ENCODE measurements at regions not wholly inside any gene's neighbourhood (a gene's known extent, or its start where the extent isn't known, plus 50 kb on each side); places are given as distances from the start of the nearest gene placed in this dataset. TPM values are rescaled to one million over a fixed set of nuclear protein-coding genes. Genes with fewer than 3 reads are reported as not detected.

- Histone ChIP-seq H2BK15ac (replicated peaks; ENCODE audit: low read depth) (no peak overlapping the region), H3K27me3 (ENCODE audit: insufficient read depth, low read length, poor library complexity) (no peaks in the 10 kb centered on the region), H3K79me1 (ENCODE audit: low read length) (no peaks in the 10 kb centered on the region), H3K56ac (ENCODE audit: low read length) (no peak overlapping the region), H3K4me1 (ENCODE audit: control insufficient read depth, low read depth, low read length) (no peaks in the 10 kb centered on the region), H3K36me3 (ENCODE audit: control insufficient read depth, insufficient read depth, low read length) (no peaks in the 10 kb centered on the region), H2AK5ac (ENCODE audit: low read length) (no peak overlapping the region), H3K27ac (ENCODE audit: low read depth, low read length) (no peak overlapping the region), H3K4me2 (ENCODE audit: low read length) (no peak overlapping the region), H3K4me3 (ENCODE audit: low read length) (no peak overlapping the region), H3K18ac (ENCODE audit: low read length) (no peak overlapping the region), H3K79me2 (ENCODE audit: control insufficient read depth, insufficient read depth, low read length) (no peaks in the 10 kb centered on the region), H3K4ac (ENCODE audit: low read depth, low read length) (no peak overlapping the region), H2BK5ac (ENCODE audit: low read length) (no peak overlapping the region), H4K8ac (ENCODE audit: low read depth, low read length) (no peak overlapping the region), H3K9ac (ENCODE audit: low read length) (no peak overlapping the region), H3K23ac (ENCODE audit: low read length) (no peak overlapping the region), H4K5ac (ENCODE audit: low read length) (no peak overlapping the region), H2BK120ac (ENCODE audit: low read depth, low read length) (no peak overlapping the region)
- DNase-seq, result no peak
- no CpG with 5 or more reads among the region's 14 CpGs for WGBS (ENCODE audit: extremely low coverage, insufficient coverage, low lambda C conversion rate)
Observed at GRCh38 chr18:70382992-70383717, 94.3 kb downstream of the SOCS6 start.

- Histone ChIP-seq H3K4me3 (ENCODE audit: low read length) (no peak overlapping the region), H2AK5ac (ENCODE audit: low read length) (no peak overlapping the region), H3K23ac (ENCODE audit: low read length) (no peak overlapping the region), H3K79me2 (ENCODE audit: control insufficient read depth, insufficient read depth, low read length) (no peaks in the 10 kb centered on the region), H3K27ac (ENCODE audit: low read depth, low read length) (no peak overlapping the region), H2BK120ac (ENCODE audit: low read depth, low read length) (no peak overlapping the region), H4K5ac (ENCODE audit: low read length) (no peak overlapping the region), H3K56ac (ENCODE audit: low read length) (peak overlapping the region; percentile 63), H3K4me1 (ENCODE audit: control insufficient read depth, low read depth, low read length) (no peaks in the 10 kb centered on the region), H3K4me2 (ENCODE audit: low read length) (no peak overlapping the region), H2BK5ac (ENCODE audit: low read length) (no peak overlapping the region), H3K36me3 (ENCODE audit: control insufficient read depth, insufficient read depth, low read length) (no peaks in the 10 kb centered on the region), H4K8ac (ENCODE audit: low read depth, low read length) (no peak overlapping the region), H3K18ac (ENCODE audit: low read length) (peak overlapping the region; percentile 23), H3K4ac (ENCODE audit: low read depth, low read length) (no peak overlapping the region), H3K27me3 (ENCODE audit: insufficient read depth, low read length, poor library complexity) (no peaks in the 10 kb centered on the region), H2BK15ac (replicated peaks; ENCODE audit: low read depth) (no peak overlapping the region), H3K9ac (ENCODE audit: low read length) (no peak overlapping the region), H3K79me1 (ENCODE audit: low read length) (no peaks in the 10 kb centered on the region)
- no CpG with 5 or more reads among the region's 7 CpGs for WGBS (ENCODE audit: extremely low coverage, insufficient coverage, low lambda C conversion rate)
- DNase-seq, result no peak
Observed at GRCh38 chr18:70382017-70382416, 93.2 kb downstream of the SOCS6 start.

GRCh38 chr18:70380915-70381896 is 92.4 kb downstream of the SOCS6 start:
- DNase-seq, result peak; percentile 47
- no peak overlapping the region for H2BK5ac ChIP-seq (ENCODE audit: low read length)
- no peaks in the 10 kb centered on the region for H3K79me2 ChIP-seq (ENCODE audit: control insufficient read depth, insufficient read depth, low read length)
- H3K18ac ChIP-seq (ENCODE audit: low read length), result no peak overlapping the region
- no peak overlapping the region for H4K8ac ChIP-seq (ENCODE audit: low read depth, low read length)
- H2AK5ac ChIP-seq (ENCODE audit: low read length), result no peak overlapping the region
- no peak overlapping the region for H3K56ac ChIP-seq (ENCODE audit: low read length)
- no peak overlapping the region for H2BK120ac ChIP-seq (ENCODE audit: low read depth, low read length)
- H3K23ac ChIP-seq (ENCODE audit: low read length), result no peak overlapping the region
- H3K4me3 ChIP-seq (ENCODE audit: low read length), result no peak overlapping the region
- H4K5ac ChIP-seq (ENCODE audit: low read length), result no peak overlapping the region
- WGBS (ENCODE audit: extremely low coverage, insufficient coverage, low lambda C conversion rate), result no CpG with 5 or more reads among the region's 23 CpGs
- H2BK15ac ChIP-seq (replicated peaks; ENCODE audit: low read depth), result no peak overlapping the region
- no peaks in the 10 kb centered on the region for H3K36me3 ChIP-seq (ENCODE audit: control insufficient read depth, insufficient read depth, low read length)
- H3K27ac ChIP-seq (ENCODE audit: low read depth, low read length), result no peak overlapping the region
- no peak overlapping the region for H3K4me2 ChIP-seq (ENCODE audit: low read length)
- no peaks in the 10 kb centered on the region for H3K79me1 ChIP-seq (ENCODE audit: low read length)
- no peaks in the 10 kb centered on the region for H3K27me3 ChIP-seq (ENCODE audit: insufficient read depth, low read length, poor library complexity)
- H3K9ac ChIP-seq (ENCODE audit: low read length), result no peak overlapping the region
- H3K4me1 ChIP-seq (ENCODE audit: control insufficient read depth, low read depth, low read length), result no peaks in the 10 kb centered on the region
- no peak overlapping the region for H3K4ac ChIP-seq (ENCODE audit: low read depth, low read length)

Small RNA genes lying in the stretch of these regions (small RNA-seq; reads per million reads assigned to genes)
- not detected for gene RN7SL795P (ENCODE audit: insufficient read depth)
